DND-41 (cell line): ENCODE measurements at regions not wholly inside any gene's neighbourhood (a gene's known extent, or its start where the extent isn't known, plus 50 kb on each side); places are given as distances from the start of the nearest gene placed in this dataset.
"Not testable (repeated sequence)": the region's sequence is repeated elsewhere in the genome, so short reads cannot be mapped to it uniquely, and the experiment has no call there.

Source experiments
- ATAC-seq: fragments of 200-7000 bp; cut with Tn5 transposase; 3 replicates; pipeline ENCODE4 v1.9.1; 2021; ENCODE audit warnings: low read depth; ENCODE audit not compliant: insufficient read depth
- DNase-seq: peaks from one replicate; pipeline ENCODE4 v3.0.0-alpha.2; 2020
- H2AFZ ChIP-seq: 2 replicates; pipeline ENCODE4 v1.6.0; 2012; ENCODE audit warnings: low read depth, low read length
- H3K27ac ChIP-seq: 2 replicates; pipeline ENCODE4 v1.5.1; 2012; ENCODE audit warnings: low read length, inconsistent platforms
- H3K27me3 ChIP-seq: fragments of 200-600 bp; sonication (generic); 2 replicates; pipeline ENCODE4 v1.6.0; 2012; ENCODE audit warnings: low read length, mild to moderate bottlenecking, inconsistent platforms; ENCODE audit not compliant: insufficient read depth, poor library complexity
- H3K36me3 ChIP-seq: 2 replicates; pipeline ENCODE4 v1.5.1; 2012; ENCODE audit warnings: low read length, inconsistent platforms; ENCODE audit not compliant: insufficient read depth
- H3K4me1 ChIP-seq: 2 replicates; pipeline ENCODE4 v1.5.1; 2012; ENCODE audit warnings: mild to moderate bottlenecking, low read length; ENCODE audit not compliant: insufficient read depth
- H3K4me2 ChIP-seq: 2 replicates; pipeline ENCODE4 v1.6.0; 2012; ENCODE audit warnings: mild to moderate bottlenecking, moderate library complexity, low read length, inconsistent platforms; ENCODE audit not compliant: insufficient read depth
- H3K4me3 ChIP-seq, 2 experiments: fragments of 200-600 bp in 1 of 2; shearing (Covaris generic) in 1 of 2; 2 replicates each; pipeline ENCODE4 v1.5.1; 2012 to 2016; ENCODE audit warnings: inconsistent platforms in 2 of 2, low read length in 2 of 2, mild to moderate bottlenecking in 2 of 2, low read depth in 1 of 2, moderate library complexity in 1 of 2
- H3K79me2 ChIP-seq: 2 replicates; pipeline ENCODE4 v1.6.0; 2012; ENCODE audit warnings: low read length, inconsistent platforms; ENCODE audit not compliant: insufficient read depth
- H3K9ac ChIP-seq: 2 replicates; pipeline ENCODE4 v1.6.0; 2012; ENCODE audit warnings: low read depth, mild to moderate bottlenecking, inconsistent platforms, low read length, moderate library complexity
- H3K9me3 ChIP-seq: 2 replicates; pipeline ENCODE4 v1.5.1; 2012; ENCODE audit warnings: low read length, moderate library complexity, mild to moderate bottlenecking, inconsistent platforms; ENCODE audit not compliant: insufficient read depth, severe bottlenecking
- H4K20me1 ChIP-seq: 2 replicates; pipeline ENCODE4 v1.6.0; 2012; ENCODE audit warnings: low read length; ENCODE audit not compliant: insufficient read depth
- EZH2 ChIP-seq: IDR thresholded peaks from 3 replicates; pipeline ENCODE4 v1.6.1; 2012; ENCODE audit warnings: borderline replicate concordance, low read depth, mild to moderate bottlenecking, moderate library complexity, low read length, inconsistent platforms; ENCODE audit not compliant: severe bottlenecking
- TF ChIP-seq, protein P1 (sequence below): IDR thresholded peaks from 2 replicates; pipeline ENCODE4 v1.5.1; 2012; ENCODE audit warnings: borderline replicate concordance, low read length, moderate library complexity, mild to moderate bottlenecking; ENCODE audit not compliant: poor library complexity, severe bottlenecking; ENCODE audit errors: extremely low read depth

DNA sequence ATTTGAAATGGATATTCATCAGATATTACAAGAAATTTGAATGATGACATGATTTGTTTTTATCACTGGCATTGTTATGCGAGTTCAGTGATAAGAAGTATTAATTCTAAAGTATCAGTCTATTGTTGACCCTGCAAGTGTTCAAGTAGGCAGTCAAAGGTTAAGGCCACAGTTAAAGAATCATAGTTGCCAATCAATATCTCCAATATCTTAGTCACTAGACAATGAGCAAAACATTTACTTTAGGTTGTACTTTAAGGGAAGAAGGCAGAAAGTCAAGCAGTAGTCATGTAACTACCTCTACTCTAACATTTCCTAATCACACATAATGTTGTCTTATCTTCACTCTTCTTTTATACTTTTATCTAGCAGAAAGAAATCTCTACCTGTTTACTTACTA lies 709.8 kb downstream of the PCDH17 start:
- ATAC-seq (no peak), DNase-seq (no peak)
- no peaks in the 10 kb centered on the region for H4K20me1 ChIP-seq
- H2AFZ ChIP-seq = no peak overlapping the region
- H3K4me1 ChIP-seq = no peaks in the 10 kb centered on the region
- H3K27ac ChIP-seq = no peak overlapping the region
- H3K4me3 ChIP-seq = no peak overlapping the region
- H3K27me3 ChIP-seq = no peaks in the 10 kb centered on the region
- H3K9ac ChIP-seq = no peak overlapping the region
- no peak overlapping the region for H3K4me2 ChIP-seq
- H3K9me3 ChIP-seq = no peaks in the 10 kb centered on the region
- H3K36me3 ChIP-seq = no peaks in the 10 kb centered on the region
- no peak for TF ChIP-seq EZH2
- TF ChIP-seq, protein P1, sequence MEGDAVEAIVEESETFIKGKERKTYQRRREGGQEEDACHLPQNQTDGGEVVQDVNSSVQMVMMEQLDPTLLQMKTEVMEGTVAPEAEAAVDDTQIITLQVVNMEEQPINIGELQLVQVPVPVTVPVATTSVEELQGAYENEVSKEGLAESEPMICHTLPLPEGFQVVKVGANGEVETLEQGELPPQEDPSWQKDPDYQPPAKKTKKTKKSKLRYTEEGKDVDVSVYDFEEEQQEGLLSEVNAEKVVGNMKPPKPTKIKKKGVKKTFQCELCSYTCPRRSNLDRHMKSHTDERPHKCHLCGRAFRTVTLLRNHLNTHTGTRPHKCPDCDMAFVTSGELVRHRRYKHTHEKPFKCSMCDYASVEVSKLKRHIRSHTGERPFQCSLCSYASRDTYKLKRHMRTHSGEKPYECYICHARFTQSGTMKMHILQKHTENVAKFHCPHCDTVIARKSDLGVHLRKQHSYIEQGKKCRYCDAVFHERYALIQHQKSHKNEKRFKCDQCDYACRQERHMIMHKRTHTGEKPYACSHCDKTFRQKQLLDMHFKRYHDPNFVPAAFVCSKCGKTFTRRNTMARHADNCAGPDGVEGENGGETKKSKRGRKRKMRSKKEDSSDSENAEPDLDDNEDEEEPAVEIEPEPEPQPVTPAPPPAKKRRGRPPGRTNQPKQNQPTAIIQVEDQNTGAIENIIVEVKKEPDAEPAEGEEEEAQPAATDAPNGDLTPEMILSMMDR = no peak
- H3K79me2 ChIP-seq = no peaks in the 10 kb centered on the region

DNA sequence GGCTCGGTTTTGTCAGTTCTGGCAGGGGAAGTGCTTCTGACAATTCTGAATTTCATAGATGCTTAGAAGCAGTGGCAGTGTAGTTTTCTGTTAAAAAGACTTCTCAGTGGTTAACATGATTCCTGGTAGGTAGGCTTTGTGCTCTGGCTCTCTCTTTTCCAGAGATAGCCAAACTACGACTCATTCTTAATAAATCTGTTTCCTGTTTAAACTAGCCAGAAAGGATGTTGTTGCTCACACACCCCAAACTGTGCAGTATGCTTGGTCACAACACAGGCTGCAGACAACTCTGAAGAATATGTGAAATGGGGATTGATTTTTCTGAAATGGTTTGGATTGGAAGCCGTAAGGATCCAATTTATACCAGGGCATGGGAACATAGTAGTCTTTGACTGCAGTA lies 711.5 kb downstream of the PCDH17 start:
- Histone ChIP-seq H3K4me3 (no peak overlapping the region), H4K20me1 (no peaks in the 10 kb centered on the region)

DNA sequence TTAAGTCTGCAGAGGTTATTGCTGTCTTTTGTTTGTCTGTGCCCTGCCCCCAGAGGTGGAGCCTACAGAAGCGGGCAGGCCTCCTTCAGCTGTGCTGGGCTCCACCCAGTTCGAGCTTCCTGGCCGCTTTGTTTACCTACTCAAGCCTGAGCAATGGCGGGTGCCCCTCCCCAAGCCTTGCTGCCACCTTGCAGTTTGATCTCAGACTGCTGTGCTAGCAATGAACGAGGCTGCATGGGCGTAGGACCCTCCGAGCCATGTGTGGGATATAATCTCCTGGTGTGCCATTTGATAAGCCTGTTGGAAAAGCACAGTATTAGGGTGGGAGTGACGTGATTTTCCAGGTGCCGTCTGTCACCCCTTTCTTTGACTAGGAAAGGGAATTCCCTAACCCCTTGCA lies 720.6 kb downstream of the PCDH17 start:
- not testable (repeated sequence) for H3K79me2 ChIP-seq, H3K36me3 ChIP-seq, H3K4me1 ChIP-seq, H3K4me3 ChIP-seq, H2AFZ ChIP-seq, DNase-seq, H3K9ac ChIP-seq, ATAC-seq, H3K9me3 ChIP-seq, H3K4me2 ChIP-seq, H3K27me3 ChIP-seq, H4K20me1 ChIP-seq, H3K27ac ChIP-seq

More for the DNA sequence above, 711.5 kb downstream of the PCDH17 start:
- no peak for ATAC-seq
- no peaks in the 10 kb centered on the region for H3K4me1 ChIP-seq
- no peak overlapping the region for H2AFZ ChIP-seq
- no peak overlapping the region for H3K27ac ChIP-seq
- H3K36me3 ChIP-seq = no peaks in the 10 kb centered on the region
- no peak overlapping the region for H3K9ac ChIP-seq
- DNase-seq = no peak
- no peaks in the 10 kb centered on the region for H3K27me3 ChIP-seq
- no peak for TF ChIP-seq EZH2
- TF ChIP-seq, protein P1 = no peak
- no peak overlapping the region for H3K4me2 ChIP-seq
- no peaks in the 10 kb centered on the region for H3K9me3 ChIP-seq
- H3K79me2 ChIP-seq = no peaks in the 10 kb centered on the region

DNA sequence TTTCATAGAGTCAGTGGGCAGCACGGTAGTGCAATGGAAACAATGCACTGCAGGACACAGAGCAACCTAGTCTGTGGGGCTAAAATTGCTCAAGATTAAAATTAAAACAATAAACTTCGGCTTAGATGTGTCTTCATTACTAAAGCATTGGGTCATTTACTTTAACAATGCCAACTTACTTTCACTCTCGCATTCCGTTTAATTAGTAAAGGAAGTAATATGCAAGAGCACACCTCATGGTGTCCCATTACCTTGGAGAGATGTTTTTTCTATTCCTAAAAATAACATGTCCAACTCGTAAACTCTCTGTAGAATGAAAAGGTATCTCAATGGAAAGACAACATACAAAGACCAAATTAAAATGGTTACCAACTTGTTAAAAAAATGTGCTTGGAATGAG lies 738.4 kb downstream of the PCDH17 start:
- no peak overlapping the region for H3K4me2 ChIP-seq
- no peaks in the 10 kb centered on the region for H3K36me3 ChIP-seq
- no peak overlapping the region for H3K4me3 ChIP-seq
- TF ChIP-seq EZH2 = no peak
- TF ChIP-seq, protein P1 = no peak
- ATAC-seq (no peak), DNase-seq (no peak)
- H3K4me1 ChIP-seq = no peaks in the 10 kb centered on the region
- no peak overlapping the region for H3K9ac ChIP-seq
- H4K20me1 ChIP-seq = no peaks in the 10 kb centered on the region
- no peaks in the 10 kb centered on the region for H3K27me3 ChIP-seq
- H2AFZ ChIP-seq = no peak overlapping the region
- no peaks in the 10 kb centered on the region for H3K9me3 ChIP-seq
- H3K27ac ChIP-seq = no peak overlapping the region
- H3K79me2 ChIP-seq = no peaks in the 10 kb centered on the region
